T follicular helper cell (primary cell): ENCODE measurements at regions not wholly inside any gene's neighbourhood (a gene's known extent, or its start where the extent isn't known, plus 50 kb on each side); places are given as distances from the start of the nearest gene placed in this dataset.
"Not testable (repeated sequence)": the region's sequence is repeated elsewhere in the genome, so short reads cannot be mapped to it uniquely, and the experiment has no call there.

Source experiments
- DNase-seq: peaks from one replicate; pipeline ENCODE4 v3.0.0-alpha.2; 2020; ENCODE audit warnings: low read depth

- no peak for DNase-seq
Observed at GRCh38 chr12:124706363-124706762, 139.0 kb upstream of the NCOR2 start.

DNA sequence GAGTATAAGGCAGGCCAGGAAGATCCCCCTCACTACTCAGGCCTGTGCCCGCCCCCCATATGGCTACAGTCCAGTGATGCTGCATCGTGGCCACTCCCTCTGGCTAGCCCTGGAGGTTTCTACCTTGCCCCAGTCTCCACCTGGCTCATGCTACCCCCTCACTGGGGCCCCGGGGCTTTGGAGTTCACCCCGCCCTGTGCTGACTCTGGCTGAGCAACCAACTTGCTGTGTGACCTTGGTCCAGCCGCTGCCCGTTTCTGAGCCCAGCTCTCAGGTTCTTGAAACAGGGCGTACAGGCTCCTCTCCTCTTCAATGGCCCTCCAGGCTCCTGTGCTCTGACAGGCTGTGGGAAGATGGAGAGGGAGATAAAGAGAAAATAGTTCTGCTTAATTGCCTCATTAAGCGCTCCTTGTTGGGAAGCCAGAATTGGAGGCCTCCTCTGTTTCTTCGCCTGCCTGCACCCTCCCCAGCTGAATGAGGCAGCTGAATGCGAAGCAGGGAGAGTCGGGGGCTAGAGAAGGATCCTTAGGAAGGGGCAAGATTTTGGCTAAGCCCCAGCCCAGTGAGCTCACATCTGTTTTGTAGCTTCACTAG lies 138.2 kb upstream of the NCOR2 start:
- no peak for DNase-seq

GRCh38 chr12:124704619-124705018 lies 137.2 kb upstream of the NCOR2 start:
- DNase-seq = no peak

GRCh38 chr12:124703856-124704255 lies 136.4 kb upstream of the NCOR2 start:
- no peak for DNase-seq

DNA sequence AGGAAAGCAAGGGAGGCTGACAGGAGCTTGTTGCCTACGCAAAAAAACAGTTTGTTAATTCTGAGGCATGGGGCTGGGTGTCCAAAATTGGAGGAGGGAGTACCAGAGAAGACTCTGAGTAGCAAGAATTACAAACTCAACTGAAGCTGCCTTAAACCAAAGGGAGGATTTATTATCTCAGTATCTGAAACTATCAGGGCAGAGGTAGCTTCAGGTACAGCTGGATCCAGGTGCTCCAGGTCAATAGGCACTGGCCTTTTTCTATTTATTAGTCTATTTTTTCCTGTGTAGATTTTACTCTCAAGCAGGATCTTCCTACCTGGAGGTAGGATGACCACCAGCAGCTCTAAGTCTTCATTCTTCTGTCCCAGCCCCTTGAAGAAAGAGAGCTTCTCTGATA lies 135.3 kb upstream of the NCOR2 start:
- DNase-seq = no peak

DNA sequence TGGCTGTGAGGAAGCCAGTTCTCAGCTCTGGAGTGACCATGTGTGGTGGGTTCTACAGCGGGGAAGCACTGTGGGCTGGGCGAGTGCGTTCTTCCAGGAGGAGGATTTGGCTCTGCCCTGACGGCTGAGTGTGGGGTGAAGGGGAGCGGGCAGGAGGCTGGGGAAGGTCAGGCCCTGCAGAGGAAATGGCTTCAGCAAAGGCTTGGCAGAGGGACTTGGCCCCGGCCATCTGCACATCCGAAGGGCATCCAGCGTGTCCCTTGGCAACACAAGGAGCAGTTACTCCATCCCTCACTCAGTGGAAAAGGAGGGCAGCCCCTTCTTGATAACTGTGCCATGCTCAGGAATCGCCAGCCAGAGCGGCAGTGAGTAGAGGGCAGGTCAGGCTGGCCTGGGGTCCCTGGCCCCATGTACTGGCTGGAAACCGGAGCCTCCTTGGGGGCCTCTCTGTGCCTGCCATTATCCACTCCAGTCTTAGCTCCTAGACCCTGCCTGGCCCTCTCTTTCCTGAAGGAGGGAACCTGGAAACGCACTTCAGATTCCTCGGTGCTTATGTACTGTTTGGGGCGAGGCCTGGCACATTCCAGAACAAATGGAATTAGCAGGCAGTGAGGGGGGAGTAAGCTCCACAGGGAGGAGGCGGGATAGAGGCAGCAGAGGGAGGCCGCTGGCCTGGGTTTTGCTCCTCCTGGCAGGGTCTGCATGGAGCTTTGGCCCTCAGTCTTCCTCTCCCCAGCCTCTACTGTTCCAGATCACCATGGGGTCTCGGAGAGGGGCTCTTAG lies 133.6 kb upstream of the NCOR2 start:
- no peak for DNase-seq

DNA sequence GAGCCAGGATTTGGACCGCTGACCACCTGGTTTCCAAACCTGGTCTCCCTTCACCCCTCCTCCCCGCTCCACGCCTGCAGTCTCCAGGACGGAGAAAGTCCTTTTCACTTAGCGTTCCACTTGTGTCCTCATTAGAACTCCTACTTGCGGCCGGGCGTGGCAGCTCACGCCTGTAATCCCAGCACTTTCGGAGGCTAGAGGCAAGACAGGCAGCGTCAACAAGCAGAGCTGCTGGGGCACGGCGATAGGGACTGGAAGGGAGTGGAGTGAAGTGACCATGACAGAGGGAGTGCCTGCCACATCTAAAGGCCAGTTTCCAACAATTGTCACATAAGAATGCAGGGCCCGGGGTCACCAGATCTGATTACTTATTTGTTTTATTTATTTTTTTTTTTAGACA lies 132.5 kb upstream of the NCOR2 start:
- DNase-seq = no peak

DNA sequence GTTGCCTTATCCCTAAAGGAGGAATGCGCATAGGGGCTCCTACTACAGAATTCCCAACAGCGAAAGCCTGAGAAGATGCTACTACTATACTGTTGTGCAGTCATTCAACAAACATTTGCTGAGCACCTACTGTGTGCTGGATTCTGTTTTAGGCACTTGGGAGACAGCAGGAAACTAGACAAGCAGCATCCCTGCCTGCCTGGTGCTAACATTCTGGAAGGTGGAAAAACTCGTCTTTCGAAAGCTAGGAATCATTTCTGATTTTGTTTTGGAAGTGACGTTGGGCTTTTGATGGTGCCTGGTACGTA lies 131.5 kb upstream of the NCOR2 start:
- DNase-seq = no peak

GRCh38 chr12:124698211-124698997 lies 131.0 kb upstream of the NCOR2 start:
- no peak for DNase-seq

GRCh38 chr12:124697722-124698121 lies 130.3 kb upstream of the NCOR2 start:
- not testable (repeated sequence) for DNase-seq

DNA sequence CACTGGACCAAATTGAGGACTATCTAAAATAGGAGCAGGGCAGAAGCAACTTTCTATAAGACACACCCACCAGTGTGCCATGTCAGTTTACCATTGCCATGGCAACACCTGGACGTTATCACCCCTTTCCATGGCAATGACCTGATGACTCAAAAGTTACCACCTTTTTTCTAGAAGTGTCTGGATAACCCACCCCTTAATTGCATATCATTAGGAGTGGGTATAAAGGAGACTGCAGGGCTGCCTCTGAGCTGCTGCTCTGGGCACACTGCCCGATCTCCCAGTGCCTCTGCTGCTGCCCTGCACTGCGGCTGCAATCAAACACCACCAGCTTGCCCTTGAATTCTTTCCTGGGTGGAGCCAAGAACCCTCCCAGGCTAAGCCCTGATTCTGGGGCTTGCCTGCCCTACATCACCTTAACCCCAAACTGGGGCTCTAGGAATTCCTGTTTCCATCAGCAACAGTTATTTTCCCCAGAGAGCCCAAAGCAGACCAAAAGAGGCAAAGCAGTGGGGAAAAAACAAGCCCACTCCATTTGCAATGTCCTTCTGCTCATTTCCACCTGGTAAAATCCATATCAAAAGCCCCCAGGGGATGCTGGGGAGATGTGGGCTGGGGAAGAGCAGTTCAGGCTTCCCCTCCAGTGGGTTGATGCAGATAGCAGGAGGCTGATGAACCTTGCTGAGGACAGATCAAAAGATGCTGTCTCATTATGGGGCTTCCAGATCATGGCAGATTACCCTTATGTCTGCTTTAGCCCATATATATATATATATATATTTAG lies 129.5 kb upstream of the NCOR2 start:
- no peak for DNase-seq

DNA sequence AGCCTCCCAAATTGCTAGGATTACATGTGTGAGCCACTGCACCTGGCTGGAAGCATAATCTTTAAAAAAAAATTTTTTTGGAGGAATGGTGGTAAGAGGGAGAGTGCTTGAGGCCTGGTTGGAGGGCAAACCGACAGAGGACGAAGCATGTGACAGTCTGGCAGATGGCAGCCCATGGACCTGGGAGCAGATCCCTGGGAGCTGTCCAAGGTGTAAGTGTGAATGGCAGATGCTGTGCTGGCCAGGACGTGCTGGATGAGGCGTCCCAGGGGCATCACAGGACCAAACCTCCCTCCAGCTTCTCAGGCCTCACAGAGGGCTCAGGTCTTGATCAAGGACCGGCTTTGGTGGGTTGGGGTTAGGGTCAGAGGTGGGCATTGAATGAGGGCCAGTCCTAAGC lies 128.4 kb upstream of the NCOR2 start:
- no peak for DNase-seq

DNA sequence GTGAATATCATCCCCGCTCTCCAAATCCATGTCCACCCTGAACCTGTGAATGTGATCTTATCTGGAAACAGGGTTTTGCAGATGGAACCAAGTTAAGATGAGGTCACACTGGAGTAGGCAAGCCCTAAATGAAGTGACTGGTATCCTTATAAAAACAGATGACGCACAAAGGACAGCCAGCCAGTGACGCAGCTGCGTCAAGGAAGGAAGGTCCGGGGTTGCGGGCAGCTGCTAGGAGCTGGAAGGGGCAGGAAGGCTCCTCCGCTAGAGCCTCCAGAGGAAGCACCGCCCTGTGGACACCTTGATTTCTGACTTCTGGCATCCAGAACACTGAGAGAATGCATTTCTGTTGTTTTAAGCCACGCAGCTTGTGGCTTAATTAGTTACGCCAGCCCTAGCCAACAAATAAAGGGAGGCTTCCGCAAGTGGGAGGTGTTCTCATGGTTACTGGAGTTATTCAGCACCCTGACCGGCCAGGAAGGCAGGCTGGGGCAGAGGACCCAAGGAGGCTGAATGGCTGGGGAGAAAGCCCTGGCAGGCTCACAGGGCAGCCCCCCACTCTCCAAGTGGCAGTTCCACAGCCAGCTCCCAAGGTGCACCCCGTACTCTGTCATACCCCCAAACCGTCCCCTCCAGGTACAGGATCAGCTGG lies 127.6 kb upstream of the NCOR2 start:
- DNase-seq = no peak

- DNase-seq = no peak
Observed at GRCh38 chr12:124694250-124694649, 126.8 kb upstream of the NCOR2 start.

DNA sequence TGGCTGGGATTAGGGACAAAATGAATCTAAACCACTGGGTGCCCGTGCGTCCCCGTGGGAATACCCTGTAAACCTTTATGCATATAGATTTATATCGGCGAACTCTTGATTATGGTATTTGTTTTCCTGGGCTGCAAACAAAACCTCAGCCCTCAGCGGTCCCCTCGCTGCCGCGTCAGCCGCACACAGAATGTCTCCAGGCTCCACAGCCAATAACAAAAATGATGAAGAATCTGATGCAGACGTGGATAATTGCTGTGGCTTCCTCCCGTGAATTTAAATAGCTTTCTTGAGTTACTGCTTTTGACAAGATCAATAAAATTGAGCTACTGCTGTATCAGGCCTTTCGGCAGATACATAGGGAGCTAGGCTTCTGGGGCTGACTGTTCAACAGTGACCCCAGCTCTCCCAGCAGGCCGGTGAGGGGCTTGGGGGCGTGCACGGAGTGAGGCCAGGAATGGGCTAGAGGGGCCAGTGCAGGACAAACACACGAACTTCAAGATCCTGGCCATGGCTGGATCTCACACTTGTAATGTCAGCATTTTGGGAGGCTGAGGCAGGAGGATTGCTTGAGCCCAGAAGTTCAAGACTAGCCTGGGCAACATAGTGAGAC lies 125.8 kb upstream of the NCOR2 start:
- no peak for DNase-seq

GRCh38 chr12:124692443-124692842 lies 125.0 kb upstream of the NCOR2 start:
- no peak for DNase-seq

DNA sequence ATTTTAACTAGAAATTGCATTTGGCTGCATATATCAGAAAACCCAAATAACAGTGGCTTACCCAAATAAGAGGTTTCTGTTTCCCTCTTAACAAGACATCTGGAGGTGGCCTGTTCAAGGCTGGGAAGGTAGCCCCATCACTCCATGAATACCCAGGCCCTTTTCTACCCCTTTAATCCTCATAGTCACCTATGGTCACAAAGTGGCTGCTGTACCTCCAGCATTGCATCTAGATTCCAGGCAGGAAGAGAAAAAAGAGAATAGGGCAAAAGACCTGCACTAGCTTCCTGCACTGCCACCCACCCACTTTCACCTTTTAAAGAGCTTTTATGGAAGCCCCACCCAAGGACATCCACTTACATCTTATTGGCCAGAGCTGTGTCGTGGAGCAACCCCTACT lies 124.0 kb upstream of the NCOR2 start:
- DNase-seq = no peak

DNA sequence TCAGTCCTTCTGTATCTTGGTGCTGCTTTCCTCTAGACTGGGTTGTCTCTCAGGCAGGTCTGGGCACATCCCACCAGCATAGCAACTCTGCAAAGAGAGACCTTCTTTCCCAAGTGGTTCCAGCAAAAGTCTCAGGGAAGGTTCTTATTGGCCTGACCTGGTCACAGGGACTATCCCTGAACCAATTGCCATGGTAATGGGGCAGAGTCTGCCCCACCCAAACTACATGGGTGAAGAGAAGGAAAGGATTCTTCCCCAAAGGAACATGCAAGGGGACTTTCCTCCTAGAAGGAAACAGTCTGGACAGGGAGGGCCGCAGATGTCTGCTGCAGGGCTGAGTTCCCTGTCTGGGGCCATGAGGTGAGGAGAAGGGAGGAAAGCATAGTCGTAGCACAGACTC lies 122.2 kb upstream of the NCOR2 start:
- no peak for DNase-seq

DNA sequence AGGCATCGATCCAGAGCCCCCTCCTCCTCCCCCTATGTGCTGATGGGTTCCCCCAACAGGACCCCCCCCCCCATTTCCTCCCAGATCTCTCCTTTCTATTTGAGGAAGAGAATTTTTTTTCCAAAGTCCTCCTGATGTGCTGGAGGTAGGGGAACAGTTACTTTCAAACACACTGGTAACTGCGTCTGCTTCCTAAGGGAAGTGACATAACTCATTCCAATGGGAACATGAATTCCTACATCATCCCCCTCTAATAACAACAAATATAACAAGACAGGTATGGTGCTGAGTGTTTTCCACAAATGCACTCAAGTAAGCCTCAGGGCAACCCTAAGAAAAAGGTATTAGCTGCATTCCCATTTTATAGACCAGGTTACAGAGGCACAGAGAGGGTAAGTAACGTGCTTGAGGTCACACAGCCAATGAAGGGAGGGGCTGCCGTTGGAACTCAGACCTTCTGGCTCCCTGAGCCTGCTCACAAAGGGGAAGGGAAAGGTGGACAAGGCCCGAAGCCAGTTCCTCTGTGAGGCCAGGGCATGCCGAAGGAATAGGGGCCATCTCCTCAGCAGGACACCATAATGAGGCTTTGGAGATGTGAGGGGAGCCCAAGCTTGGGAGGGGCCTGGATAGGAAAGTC lies 121.1 kb upstream of the NCOR2 start:
- no peak for DNase-seq

DNA sequence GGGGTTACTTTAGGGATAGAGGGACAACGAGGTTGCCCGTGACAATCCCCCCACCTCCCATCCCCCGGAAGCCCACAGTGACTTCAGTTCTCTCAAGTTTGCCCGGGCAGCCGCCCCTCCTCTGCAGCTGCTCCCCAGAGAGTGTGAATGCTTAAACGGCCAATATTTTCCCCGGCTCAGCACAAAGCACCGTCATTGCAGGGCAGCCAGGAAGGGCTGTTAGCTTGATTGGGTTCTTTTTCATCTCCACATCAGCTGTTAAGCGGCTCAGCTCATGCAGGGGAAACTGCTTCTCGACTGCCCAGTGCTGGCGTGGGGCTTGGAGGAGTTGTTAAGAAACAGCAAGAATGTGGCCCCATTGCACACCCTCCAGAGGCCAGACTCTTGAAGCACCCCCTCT lies 120.5 kb upstream of the NCOR2 start:
- DNase-seq = no peak
